Left kidney (tissue), 1 donor: ENCODE measurements at regions not wholly inside any gene's neighbourhood (a gene's known extent, or its start where the extent isn't known, plus 50 kb on each side); places are given as distances from the start of the nearest gene placed in this dataset.

Source experiments
- DNase-seq: peaks from one replicate; pipeline ENCODE4 v3.0.0-alpha.2; 2013

DNA sequence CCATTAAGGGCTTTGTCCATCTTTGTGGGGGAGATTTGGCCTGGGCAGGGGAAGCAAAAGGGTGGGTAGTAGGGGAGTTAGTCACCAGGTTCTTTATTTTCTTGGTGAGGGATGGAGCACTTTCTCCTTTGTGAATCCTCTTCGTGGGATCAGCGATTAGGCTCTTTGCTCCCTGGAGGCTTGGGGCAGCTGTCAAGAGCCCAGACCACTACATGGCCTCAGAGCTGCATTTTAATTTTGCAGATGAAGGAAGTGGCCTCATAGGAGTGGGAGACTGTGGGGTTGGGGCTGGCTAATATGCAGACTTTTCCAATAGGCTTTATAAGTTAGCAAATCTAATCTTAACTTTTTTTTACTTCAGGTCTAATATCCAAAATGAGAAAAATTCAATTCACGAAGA, 168.1 kb upstream of the DEFB112 start:
- no peak for DNase-seq

DNA sequence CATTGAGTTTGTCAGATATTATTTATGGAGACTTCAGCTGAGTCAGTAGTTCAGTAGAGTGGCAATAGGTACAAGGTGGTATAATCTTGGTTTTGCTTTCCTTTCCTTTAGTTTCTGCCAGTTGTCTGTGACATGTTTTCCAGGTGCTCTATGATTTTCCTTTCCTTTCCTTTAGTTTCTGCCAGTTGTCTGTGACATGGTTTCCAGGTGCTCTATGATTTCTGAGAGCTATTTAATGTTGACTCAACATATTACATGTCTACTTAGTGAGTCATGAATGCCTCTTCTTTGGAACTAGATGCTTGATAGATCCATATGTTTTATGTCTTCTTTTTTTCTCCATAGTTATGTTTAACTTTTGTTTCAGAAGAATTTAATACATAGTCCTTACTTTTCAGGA, 186.4 kb upstream of the DEFB112 start:
- no peak for DNase-seq

DNA sequence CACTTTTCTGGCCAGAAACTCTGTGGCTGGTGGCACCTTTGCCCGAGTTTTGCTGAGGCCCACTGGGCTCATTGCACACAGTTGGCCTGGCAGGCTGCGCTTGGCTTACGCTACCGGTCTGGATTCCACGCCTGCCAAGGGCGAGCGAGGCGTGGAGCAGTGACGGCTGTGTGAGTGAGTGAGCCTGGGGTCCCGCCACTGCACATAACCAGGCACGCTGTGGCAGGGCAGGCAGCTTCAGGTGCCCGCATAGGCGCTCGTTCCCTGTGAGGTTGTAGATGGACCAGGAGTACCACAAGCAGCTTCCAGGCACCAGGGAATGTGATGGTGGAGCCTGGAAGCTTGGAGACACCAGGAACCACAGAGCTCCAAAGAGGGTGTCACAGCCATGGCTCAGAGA, 190.1 kb upstream of the DEFB112 start:
- no peak for DNase-seq

DNA sequence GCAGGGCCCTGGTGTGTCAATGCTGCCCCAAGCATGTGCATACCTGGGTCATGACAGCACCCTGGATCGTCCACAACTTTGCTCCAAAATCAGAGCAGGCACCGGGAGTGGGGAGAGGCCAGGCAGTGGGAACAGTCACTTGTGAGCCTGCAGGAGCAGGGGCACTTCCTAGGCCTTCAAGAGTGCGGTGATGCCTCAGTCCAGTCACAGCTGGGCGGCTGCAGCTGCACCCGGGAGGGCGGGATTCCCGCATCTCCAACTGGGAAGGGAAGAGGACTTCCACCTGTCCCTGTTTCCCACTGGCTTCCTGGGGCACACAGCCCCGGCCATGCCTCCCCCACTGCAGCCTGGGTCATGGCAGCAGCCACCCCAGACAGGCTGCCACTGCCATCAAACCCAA, 191.3 kb upstream of the DEFB112 start:
- no peak for DNase-seq

DNA sequence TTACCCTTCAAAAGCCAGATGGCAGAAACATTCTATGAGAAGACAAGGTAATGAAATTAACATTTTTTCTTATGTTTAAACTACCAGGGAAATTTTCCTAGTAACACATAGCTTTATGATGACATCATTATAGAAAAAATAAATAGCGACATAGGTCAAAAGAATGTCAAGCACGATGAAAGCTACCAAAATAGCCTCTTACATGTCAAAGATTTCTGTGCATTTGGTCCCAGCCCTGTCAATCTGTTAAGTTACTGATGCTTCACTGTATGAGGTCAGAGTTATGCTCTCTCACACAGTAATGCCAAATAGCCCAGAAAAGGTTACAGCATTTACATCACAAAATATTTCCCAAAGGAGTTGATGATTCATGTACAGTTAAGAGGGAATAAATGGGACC, 199.8 kb upstream of the DEFB112 start:
- DNase-seq: no peak

DNA sequence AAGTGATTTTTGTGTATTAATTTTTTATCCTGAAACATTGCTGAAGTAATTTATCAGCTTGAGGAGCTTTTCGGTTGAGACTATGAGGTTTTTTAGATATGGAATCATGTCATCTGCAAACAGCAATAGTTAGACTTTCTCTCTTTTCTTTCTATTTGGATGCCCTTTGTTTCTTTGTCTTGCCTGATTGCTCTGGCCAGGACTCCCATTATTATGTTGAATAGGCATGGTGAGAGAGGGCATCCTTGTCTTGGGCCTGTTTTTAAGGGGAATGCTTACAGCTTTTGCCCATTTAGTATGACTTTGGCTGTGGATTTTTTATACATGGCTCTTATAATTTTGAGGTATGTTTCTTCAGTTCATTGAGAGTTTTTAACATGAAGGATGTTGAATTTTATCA, 207.6 kb upstream of the DEFB112 start:
- no peak for DNase-seq

DNA sequence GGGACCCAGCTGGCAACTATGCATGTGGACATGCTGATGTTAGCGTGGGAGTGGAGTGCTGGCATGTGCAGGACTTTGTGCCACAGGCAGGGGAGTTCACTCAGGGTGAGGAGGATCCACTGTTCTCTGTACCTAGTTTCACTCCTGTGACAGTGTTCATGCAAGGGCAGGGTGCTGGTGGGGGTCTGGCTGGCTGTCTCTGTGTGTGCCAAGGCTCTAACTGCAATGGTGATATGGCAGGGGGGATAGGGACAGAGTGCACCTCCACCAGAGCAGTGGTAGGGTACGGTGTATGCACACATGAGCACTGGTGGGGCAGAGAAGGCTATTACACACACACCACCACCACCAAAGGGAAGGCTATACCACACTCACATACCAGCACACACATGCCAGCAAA, 210.2 kb upstream of the DEFB112 start:
- DNase-seq: no peak

DNA sequence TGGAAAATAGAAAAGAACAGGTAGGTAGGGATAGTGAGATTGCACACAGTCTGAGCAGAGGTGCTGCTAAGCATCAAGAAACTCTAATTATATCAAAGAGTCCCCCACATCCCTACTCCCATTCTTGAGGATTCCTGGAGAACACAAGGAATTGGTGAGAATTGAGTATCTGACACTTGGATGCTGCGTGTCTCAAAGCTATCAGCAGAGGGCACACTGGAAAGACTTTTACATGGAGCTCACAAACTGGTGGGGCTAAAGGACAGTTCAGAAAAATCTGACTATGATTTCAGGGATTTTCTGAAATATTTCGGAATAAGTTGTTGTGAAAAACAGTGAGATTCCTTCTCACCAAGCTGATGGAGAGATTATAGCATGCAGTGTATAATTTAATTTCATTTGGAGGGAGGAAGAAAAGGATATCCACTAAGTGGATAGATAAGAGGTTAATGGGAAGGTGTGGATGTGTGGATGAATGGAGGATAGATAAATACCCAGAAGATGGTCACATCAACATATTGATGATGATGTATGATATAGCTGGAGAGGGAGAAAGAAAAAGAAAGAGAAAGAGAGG, 215.4 kb upstream of the DEFB112 start:
- DNase-seq: no peak

DNA sequence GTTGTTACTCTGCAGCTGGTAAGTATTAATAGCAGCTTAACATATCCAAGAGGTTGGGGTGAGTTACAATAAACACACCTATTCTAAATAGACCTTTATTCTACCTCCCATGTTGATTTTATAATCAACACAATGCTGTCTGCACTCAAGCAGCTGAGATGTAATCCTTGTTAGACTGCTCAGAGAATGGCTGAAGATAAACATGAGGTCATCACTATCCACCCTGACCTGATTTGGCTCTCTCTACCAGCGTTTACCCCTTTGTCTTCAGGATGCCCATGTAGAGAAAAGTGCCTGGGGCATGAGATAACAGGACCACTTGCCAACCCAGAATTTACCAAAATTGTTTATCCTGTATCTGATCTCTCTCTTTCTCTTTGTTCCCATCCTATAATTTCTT, 220.7 kb upstream of the DEFB112 start:
- no peak for DNase-seq

DNA sequence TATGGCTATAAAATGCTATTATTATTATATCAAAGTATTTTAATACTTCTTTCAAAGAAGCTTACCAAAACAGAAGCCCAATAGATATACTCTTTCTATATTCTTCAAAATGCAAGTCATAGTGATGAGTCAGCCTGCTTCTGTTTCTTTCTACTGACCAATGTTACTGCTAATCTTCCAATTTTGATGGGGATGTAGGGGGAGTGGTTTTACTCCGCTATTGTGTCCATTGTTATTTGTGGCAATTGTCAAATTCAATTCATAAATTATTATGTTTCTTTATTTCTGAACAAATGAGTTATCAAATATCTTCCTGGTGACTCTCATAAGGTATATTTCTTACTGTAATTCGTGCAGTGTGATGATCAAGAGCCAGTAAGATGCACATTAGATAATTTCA, 221.5 kb upstream of the DEFB112 start:
- DNase-seq: no peak

DNA sequence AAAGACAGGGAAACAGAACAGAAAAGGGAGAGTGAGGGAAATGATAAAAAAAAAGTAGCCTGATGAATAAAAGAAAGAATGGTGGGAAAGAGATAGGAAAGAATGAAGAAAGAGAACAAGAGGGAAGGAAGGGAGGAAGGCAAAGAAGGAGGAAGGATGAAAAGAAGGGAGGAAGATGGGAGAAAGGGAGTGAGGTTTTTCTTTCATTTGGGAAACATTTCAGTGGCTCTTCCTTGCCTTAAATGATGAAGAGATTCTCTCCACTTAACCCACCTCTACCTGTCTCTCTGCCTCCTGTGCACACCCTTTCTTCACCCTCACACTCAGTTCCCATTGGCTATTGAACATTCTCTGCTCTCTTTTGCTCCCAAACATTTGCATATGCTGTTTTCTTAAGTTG, 222.1 kb upstream of the DEFB112 start:
- DNase-seq: no peak

DNA sequence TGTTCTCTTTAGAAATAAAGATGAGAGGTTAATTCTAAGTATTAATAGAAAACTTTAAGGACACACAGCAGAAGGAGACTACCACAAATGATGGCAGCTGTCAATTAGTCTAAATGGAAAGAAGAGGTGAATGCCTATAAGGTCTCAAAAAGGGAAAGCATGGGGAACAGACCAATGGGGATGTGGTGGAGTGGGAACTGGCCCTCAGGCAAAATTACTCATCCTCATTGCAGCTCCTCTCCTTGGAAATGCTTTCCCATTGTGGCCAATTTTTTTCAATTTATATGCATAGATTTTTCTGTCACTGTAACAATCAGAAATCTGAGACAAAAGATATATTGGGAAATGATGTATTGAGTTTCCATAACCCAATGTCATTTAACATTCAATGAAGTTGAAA, 222.9 kb upstream of the DEFB112 start:
- DNase-seq: no peak

DNA sequence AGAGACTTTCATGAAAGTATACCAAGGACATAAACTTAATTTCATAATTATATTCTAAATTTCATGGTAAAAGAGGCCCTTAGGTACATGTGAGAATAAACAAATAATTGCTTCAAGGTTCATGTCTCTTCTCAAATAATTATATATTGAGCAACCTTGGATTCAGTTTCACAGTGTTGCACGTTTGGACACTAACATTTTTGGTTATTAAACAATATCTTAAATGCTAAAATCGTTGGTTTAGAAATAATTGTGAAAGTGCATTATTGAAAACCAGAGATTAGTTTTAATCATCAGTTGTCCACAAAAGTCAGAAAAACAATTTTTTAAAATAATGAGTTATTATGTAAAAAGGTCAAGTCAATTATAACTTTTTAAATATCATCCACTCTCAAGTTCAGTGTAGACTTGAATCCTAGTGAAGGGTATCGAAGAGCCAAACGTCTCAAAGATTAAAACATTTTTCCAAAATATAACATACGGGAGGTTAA, 227.1 kb upstream of the DEFB112 start:
- DNase-seq: no peak

DNA sequence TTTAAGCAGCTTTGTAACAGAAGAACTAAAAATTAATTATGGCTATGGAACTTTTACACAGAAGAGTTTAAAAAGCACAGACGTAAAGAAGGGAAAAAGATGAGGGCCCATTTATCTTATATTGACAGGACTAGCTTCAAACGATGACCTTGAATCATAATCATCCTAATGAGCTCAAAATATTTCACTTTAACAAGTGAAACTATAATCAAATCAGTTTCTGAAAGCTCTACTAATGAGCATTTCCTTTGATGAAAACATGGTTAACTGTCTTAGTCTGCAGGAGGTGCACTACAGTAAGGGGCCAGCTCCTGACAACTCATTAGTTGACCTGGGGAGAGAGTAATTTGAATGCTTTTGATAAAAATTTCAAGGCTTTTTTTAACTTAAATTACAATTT, 228.0 kb upstream of the DEFB112 start:
- no peak for DNase-seq

DNA sequence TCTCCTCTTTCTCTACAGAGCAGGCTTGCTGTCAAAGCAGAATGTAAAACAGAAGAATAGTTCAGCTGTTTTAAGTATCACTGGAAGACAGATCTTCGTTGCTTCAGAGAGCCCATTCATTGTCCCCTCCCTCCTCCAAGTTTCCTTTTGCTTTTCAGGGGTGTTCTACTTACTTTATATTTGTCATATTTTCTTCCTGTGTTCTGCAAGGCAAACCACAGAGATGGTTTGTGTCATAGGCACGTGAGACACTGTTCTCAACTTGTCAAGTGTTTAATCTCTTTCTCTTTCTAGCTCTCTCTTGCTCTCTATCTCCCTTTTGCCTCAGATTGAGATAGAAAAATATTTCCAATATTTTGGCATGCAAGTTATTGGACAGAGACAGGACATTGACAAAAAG, 228.9 kb upstream of the DEFB112 start:
- DNase-seq: no peak

DNA sequence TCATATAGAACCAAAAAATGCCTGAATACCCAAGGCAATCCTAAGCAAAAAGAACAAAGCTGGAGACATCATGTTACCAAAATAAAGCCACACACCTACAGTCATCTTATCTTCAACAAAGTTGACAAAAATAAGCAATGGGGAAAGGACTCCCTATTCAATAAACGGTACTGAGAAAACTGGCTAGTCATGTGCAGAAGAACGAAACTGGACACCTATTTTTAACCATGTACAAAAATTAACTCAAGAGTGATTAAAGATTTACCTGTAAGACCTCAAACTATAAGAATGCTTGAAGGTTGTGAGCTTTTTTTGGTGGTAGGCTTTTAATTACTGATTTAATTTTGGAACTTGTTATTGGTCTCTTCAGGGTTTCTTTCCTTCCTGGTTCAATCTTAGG, 236.0 kb upstream of the DEFB112 start:
- no peak for DNase-seq

DNA sequence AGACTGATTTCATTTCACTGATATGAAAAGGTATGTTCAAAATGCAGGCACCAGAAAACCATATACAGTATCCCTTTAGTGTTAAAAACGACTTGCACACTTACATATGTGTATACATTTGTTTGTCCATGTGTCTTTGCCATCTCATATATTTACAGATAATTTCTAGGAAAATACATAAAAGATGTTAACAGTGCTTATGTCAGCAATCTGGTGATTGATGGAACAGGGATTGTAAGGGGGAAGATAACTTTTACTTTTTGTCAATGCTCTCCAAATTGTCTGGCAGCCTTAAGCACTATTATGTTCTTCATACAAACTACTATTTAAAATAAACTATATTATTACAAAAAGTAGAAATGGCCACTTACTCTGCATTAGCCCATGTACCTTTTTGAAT, 238.5 kb upstream of the DEFB112 start:
- no peak for DNase-seq

DNA sequence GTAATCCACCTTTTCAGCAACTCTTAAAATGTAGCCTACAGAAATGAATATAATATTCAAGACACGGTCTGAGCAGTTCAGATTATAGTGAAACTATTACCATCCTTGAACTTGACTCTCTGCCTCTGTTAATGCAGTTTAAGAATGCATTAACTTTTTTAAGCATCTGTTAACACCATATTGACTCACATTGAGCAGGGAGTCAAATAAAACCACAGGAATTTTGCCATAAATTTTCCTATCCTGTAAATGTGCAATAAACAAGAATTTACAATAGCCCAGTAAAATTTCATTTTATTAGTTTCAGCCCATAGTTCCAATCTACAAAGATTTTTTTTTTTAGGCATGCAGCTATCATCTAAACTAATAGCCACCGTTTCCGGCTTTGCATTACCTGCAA, 239.2 kb upstream of the DEFB112 start:
- DNase-seq: no peak

DNA sequence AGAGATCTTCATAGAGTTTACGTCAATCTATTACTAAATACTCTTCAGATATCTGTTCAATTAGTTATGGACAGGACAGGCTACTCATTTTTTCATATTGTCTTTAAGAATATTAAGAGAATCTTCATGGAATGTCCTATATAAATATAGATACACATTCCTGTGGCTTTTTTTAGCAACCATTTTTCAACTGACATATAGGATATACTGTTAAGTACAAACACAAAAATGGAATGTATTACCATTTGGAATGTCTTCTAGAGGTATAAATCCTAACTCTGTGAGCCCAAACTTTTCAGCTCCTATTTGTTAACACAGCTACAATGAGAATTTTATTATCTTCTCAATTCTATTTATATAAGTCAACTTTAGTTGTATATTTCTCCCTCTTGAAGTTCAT, 239.6 kb upstream of the DEFB112 start:
- DNase-seq: no peak

DNA sequence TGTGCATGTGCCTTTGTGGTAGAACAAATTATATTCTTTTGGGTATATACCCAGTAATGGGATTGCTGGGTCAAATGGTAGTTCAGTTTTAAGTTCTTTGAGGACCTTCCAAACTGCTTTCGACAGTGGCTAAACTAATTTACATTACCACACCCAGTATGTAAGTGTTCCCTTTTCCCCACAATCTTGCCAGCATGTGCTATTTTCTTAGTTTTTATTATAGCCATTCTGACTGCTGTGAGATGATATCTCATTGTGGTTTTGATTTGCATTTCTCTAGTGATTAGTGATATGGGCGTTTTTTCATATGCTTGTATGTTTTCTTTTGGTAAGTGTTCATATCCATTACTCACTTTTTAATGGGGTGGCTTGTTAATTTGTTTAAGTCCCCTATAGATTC, 251.6 kb upstream of the DEFB112 start:
- no peak for DNase-seq

DNA sequence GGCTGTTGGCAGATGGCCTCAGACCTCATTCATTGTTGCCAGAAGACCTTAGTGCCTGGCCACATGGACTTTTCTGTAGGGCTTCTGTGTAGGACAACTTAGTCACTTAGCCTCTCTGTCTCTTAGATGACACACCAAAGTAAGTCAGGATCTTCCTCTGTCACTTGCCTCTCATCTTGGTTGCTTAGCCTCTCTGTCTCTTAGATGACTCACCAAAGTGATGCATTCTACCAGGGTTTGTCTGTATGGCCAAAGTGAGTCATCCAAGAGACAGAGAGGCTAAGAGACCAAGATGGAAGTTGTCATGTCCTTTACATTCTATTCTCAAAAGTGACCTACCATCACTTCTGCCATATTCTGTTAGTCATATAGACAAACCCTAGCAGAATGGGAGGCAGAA, 255.9 kb upstream of the DEFB112 start:
- DNase-seq: no peak

DNA sequence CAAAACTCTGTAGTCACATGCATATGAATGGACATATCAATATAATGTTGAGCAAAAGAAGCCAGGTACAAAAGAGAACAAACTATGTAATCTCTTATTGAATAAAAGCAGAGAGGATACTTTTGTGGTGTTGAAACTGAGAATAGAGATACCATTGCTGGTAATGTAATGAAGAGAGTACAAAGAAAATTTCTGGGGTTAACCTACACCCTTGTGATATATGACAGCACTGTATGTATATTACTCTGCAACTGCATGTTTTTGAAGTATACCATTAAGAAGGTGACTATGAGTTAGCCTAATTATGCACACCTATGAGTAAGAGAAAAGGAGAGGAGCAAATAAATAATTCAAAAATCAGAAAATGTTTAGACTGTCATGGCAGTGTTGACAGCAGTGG, 268.8 kb upstream of the DEFB112 start:
- no peak for DNase-seq

DNA sequence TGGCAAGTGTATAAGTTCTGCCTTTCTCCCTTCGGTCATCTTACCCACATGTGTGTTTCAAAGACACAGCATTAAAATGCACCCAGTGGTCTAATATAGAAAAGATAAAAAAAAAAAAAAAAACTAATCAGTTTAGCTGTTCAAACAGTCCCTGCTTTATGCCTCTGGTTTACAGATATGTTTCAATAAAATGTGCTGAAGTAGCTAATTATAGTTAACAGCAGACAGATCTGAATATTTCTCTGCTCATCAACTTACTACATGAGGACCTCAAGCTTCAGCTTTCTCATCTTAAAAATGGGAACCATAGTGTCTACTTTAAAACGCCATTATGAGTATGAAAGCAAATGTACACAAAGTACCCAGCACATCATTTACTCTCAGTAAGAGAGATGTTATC, 280.6 kb upstream of the DEFB112 start:
- DNase-seq: no peak

DNA sequence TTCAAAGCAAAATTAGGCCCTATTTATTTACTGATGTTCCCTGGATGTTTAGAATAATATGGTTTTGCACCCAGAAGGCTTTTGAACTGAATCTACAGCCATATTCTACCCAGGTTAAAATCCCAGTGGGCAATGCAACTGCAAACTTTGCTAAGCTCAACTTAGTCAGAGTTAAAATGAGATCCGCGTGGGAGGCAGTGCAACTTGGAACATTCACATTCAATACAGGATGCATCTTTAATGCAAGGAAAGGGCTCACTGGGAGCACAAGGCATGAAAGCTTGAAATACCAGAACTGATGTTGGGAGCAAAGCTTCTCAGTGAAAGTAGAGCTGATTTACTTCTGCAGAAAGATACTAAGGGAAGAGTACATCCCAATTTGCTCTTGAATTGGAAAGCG, 281.2 kb upstream of the DEFB112 start:
- no peak for DNase-seq

DNA sequence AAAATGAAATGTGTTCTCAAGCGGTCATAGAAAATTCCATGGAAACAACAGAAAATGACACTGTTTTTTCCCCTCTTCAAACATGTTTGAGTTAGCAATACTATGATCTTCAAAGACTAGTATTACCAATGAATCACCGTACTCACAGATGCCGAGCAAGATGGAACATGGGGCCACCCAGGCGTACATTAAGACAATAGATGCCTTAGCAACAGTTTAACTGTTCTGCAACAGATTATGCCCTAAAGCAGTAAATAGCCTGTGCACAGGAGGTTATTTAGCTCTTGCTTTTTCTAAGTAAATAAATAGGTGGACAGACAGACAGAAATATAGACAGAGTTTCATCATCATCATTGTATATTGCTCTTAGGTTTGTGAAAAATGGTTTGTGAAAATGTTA, 284.0 kb upstream of the DEFB112 start:
- no peak for DNase-seq
